GM21423 (cell line): ENCODE measurements at regions not wholly inside any gene's neighbourhood (a gene's known extent, or its start where the extent isn't known, plus 50 kb on each side); places are given as distances from the start of the nearest gene placed in this dataset.
"Not testable (repeated sequence)": the region's sequence is repeated elsewhere in the genome, so short reads cannot be mapped to it uniquely, and the experiment has no call there.

ENCODE experiments used
- ATAC-seq: cut with Tn5 transposase; IDR thresholded peaks from one replicate; pipeline ENCODE4 v1.9.1; 2021; ENCODE audit warnings: mild to moderate bottlenecking, moderate library complexity; ENCODE audit not compliant: unreplicated experiment

DNA sequence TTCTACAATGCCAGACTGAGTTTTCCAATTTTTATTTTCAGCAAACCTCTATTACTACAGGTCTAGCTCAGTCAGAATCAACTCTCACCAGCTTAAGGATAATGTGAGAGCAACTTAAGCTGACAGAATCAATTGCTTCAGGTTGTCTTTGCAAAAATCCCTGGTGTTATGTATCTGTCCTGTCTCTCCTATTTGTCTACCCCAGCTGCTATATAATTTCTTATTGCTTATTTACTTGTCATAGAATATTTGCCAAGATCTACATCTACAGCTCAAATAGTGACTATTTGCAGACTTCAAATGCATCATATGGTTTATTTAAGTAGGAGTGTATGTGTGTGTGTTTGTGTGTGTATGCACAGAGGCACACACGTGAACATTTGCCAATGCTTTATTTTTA, 54.1 kb downstream of the FOXG1 start:
- ATAC-seq: no peak

DNA sequence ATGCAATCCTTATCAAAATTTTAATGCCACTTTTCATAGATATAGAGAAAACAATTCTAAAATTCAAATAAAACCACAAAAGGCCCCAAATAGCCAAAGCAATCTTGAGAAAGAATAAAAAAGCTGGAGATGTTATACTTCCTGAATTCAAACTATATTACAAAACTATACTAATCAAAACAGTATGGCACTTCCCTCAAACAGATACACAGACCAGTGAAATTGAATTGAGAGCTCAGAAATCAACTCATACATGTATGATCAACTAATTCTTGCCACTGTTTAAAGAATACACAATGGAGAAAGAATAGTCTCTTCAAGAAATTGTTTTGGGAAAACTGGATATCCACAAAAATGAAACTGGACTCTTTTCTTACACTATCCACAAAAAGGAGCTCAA, 55.4 kb downstream of the FOXG1 start:
- no peak for ATAC-seq

DNA sequence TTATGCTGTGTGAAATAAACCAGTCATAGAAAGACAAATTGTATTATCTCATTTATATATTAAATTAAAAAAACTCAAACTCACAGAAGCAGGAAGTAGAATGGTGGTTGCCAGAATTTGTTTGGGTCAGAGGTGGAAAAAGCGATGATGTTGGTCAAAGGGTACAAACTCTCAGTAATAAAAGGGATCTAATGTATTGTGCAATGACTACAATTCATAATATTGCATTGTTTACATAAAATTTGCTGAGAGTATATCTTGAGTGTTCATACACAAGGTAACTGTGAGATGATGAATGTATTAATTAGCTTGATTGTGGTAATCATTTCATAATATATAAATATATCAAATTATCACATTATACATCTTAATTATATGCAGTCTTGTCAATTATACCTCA, 56.7 kb downstream of the FOXG1 start:
- no peak for ATAC-seq

DNA sequence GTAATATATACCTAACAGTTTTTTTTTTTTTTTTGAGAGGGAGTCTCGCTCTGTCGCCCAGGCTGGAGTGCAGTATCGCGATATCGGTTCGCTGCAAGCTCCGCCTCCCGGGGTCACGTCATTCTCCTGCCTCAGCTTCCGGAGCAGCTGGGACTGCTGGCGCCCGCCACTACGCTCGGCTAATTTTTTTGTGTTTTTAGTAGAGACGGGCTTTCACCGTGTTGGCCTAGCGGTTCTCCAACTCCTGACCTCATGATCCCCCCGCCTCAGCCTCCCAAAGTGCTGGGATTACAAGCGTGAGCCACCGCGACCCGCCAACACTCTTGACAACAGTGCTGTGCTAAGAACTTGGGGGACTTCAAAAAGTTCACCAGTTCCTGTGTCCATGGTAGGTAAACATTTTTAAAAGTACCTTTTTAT, 63.5 kb downstream of the FOXG1 start:
- ATAC-seq: no peak

DNA sequence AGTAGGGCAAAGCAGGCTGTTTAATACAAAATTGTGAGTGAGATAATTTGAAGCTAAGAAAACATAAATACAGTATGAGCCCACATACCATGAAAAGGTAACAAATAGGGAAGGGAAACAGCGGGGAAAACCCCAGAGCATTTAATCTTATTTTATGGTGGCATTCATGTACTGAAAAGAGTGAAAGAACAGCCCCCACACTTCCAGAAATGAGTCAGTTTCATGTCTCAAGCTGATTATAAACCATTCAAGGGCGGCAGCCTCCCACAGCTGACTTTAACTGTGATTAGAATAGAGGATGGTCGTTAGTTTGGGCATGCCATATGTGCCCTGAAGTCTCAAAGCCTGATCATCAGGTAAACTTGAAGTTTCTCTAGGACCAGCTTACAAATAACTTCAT, 64.5 kb downstream of the FOXG1 start:
- ATAC-seq: peak; percentile 98

DNA sequence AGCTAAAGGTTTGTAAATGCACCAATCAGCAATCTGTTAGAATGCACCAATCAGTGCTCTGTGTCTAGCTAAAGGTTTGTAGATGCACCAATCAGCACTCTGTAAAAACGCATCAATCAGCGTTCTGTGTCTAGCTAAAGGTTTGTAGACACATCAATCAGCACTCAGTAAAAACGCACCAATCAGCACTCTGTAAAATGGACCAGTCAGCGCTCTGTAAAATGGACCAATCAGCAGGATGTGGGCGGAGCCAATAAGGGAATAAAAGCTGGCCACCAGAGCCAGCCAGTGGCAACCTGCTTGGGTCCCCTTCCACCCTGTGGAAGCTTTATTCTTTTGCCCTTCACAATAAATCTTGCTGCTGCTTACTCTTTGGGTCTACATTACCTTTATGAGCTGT, 76.0 kb downstream of the FOXG1 start:
- ATAC-seq: not testable (repeated sequence)

DNA sequence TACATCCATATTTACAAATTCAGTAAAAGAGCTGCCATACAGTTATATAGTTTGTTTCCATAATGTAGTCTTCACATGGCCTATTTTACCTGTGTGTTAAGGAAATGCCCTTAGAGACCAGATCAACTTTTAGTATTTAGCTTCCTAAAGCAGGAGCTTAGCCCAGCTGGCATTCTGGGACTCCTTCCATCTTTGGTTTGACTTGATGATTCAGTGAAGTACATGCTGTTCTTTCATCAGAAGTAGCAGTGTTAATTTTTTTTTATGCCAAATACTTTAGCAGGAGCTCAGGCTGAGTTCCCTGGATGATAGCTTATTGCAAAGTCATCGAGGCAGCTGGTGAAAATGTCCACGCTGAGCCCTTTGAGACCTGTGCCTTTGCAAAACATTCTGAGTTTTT, 101.0 kb downstream of the FOXG1 start:
- no peak for ATAC-seq

DNA sequence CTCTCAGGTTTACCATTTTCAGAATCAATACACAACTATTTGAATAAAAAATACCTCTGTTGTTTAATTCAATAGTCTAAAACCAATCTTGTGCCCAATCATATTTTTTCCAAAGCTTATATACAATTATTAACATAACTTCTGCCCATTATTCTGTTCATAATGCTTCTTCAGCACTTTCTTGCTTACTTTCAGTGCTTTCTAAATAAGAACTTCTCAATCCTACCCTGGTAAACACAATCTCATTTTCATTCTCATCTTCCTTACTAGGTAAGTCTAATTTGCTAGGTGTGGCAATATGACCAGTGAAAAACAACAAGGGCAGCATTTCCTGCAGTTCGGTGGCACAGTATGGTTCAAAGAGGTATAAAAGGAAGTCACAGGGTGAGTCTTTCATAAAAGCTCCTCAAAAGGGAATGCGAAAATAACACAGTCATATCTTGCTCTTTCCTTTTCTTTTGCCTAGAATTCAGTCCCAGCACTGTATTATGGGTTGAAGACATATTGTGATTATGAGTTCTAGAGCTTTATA, 103.5 kb downstream of the FOXG1 start:
- no peak for ATAC-seq

DNA sequence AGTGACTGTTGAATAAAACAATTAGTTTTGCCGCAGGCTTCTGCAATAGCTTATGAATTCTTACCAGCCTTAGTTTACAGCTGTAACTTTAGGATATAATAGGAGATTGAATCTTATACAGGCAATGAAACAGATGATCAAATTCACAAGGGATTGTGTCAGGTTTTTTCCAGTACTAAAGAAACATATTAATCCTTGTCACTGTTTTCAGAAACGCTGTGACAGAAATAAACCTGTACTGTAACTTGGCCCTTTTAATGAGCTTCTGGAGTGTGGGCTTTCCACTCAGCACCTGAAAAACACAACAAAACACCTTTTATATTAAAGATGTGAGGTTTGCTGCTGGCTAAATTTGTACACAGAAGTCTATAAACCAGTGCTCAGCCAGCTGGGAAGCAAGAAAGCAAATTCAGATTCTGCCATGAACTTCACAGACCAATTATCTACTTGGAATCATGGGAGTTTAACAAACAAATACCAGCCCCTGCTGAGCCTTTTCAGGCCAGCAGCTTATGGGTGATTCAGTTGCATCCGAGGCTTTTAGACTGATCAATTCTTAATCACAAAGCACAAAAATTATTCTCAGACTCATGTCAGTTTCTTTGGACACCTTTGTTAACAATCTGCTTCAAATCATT, 109.5 kb downstream of the FOXG1 start:
- ATAC-seq: no peak

DNA sequence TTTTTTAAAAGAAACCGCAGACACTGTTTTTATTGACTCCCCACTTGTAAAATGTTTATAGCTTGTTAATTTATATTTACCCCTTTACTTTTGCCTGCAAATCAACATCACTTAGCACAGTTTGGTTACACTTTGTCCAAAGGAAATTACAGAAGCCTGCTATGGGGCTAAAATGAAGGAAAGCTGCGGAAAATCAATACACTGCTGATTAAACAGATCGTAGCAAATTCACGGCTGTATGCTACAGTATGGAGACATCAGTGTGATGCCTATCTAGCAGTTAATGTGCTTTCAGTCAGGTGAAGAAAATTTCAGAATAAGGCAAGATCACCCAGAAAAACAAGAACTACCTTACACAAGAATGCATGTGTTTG, 110.0 kb downstream of the FOXG1 start:
- no peak for ATAC-seq

DNA sequence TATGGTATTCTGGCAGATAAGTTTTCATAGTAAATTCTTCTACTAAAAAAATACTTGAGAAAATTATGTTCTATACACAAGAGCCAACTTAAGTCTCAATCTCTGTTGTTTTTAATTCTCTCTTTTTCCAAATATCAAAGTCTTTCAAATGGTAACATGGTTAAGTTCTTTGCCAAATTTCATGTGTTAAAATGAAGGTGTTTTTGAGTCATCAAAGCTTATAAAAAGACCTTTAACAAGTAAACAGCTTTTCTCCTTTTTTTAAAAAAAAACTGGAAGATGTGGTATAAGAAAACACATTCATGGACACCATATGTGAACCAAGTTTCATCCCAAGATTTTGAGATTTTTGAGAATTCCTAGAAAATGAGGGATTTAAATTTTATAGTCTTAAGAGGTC, 111.3 kb downstream of the FOXG1 start:
- ATAC-seq: no peak

DNA sequence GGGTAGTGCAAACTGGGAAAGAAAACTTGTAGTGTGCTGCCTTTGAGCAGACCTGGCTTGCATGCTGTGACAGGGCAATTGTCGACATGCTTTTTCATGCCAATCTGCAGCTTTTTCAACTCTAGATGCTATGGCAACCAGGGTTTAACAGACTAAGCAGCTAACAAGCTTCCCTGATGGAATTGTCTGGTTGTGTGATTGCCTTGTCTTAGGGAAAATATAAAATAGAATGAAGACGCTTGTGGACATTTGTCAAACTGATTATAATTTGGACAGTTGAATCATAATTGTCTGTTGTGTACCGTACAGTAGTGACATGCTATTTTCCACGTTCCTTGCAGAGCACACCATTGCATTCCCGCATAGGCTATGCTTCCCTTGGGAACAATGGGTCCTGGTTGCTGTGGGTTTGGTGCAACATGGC, 113.0 kb downstream of the FOXG1 start:
- no peak for ATAC-seq

DNA sequence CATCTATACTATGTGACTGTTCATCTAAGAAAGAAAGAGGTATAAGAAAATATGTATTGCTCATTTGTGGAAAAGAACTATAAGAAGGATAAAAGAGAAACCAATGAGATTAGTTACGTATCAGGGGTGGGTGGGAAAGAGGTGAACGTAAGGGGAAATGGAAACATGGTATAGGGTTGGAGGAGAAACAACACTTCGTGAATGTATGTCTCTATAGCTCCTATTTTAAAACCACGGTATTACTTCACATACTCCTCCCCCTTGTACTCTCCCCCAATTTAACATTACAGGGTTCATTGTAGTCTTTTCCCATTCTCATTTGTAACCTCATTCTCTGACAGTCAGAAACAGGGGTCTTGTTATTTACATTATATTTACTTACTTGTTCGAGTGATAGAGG, 120.4 kb downstream of the FOXG1 start:
- ATAC-seq: no peak

DNA sequence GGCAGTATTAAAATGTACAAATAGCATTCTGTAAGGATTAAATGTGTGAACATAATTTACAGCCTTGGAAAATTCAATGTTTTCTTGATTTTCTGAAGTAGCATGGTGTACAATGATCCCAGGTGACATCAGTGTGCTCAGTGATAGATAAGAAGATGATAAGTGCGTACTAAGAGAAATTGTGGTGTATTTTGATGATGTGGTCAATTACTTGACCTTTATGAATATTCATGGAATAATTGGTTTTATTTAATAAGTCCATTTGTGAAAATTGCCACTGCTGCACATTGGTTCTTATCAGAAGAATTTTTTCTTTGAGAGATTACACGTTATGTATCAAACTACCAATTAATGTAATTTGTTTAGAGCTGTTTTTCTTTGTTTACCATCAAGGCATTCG, 128.8 kb downstream of the FOXG1 start:
- no peak for ATAC-seq

DNA sequence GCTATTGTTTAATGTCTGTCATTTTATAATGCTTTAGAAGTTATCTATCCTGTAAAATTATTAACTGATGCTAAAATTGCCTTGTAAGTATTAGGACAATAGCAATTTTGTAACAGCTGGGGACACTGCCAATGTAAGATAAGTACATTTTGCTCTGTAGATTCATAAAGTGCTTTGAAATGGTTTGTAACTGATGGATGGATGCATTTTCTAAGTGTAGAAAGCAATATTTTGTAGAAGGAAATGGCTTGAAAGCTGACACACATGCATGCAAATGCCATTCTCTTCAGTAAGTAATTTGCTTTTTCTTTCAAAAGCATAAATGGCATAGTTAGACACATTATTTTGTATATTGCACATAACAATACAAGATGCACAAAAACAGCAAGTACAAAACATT, 129.8 kb downstream of the FOXG1 start:
- no peak for ATAC-seq

DNA sequence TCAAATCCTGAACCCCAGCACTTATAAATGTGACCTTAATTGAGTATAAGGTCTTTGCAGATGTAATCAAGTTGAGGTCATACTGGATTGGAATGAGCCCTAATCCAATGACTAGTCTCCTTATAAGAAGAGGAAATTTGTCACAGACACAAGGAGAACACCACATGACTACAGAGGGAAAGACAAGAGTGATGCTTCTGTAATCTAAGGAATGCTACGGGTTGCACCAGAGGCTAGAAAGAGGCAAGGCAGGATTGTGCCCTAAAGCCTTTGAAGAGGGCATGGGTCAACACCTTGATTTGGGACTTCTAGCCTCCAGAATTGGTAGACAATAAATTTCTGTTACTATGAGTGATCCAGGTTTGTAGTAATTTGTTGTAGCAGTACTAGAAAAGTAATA, 135.0 kb downstream of the FOXG1 start:
- no peak for ATAC-seq

DNA sequence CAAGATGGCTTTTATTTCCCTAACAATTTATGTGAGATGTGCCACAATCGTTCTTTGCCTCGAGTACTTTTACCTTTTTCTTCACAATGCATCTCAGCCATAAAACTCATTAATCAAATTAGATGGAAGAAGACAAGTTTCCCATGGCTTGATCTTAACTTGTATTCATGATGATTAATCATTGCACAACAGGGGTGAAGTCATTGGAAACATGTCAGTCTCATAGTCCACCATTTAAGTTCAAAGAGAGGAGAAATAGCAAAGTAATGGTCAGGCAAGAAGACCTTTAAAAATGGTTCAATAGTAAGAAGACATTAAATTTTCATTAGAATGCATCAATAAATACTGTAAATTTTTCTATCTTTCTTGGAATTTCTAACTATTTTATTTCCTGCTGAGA, 136.3 kb downstream of the FOXG1 start:
- no peak for ATAC-seq

DNA sequence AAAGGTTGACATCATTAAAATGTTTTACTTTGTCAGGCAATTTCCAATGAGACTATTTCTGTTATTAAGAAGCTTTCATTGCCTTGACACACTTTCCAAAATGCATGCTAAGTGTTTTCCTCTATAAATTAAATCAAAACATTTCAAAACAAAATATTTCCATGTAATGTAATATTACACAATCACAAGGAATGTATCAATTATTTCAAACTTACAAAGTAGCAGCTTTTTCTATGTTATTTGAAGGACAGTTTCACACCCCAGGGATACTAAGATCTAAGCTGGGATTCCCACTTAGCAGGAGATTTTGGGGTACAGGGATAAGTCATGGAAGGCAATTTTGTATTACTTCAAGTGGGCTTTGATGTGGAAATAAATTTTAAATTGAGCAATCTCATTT, 144.9 kb downstream of the FOXG1 start:
- ATAC-seq: no peak

DNA sequence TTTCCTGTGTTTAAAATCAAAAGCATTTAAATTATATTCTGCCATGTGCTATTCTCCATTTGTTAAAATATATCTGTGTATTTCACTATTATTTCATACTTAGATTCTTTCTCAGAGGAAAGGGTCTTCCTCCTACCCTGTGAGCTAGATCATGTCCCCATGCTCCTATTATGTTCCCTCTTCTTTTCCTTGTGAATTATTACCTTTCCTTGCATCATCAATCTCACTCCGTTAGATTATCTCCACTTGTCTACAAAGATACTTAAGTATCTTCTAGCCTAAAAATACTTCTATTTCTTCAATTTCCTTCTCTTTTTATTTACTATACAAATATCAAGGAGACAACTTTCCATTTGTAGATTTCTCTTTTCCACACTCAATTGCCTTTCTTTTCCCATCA, 146.5 kb downstream of the FOXG1 start:
- ATAC-seq: no peak

DNA sequence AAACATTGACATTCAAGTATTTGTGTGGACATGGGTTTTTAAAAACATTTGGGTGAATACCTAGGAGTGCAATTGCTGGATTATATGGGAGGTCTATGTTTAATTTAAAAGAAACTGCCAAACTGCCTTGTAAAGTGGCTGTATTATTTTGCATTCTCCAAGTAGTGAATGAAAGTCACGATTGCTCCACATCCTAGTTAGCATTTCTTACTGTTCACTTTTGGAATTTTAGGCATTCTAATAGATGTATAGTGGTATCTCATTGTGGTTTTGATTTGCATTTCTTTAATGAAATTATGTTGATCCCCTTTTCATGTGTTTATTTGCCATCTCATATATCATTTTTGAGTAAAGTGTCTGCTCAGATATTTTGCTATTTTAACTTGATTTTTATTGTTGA, 159.5 kb downstream of the FOXG1 start:
- no peak for ATAC-seq

DNA sequence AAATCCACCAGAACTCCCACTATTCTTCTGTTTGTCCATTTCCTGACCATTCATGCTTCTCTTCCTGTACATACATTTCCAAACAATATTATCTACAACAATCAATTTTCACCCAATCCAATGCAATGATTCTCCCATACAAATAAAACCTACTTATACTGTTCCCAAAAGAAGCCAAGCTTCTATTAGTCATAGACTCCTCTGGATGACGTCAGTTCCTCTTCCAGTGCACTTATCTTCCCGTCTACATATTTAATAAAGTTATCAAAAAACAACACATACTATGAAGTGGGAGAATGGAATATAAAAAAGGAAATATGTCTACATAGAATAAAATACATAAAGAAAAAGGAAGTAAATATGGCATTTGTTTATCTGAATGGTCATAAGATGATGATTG, 165.4 kb downstream of the FOXG1 start:
- no peak for ATAC-seq

DNA sequence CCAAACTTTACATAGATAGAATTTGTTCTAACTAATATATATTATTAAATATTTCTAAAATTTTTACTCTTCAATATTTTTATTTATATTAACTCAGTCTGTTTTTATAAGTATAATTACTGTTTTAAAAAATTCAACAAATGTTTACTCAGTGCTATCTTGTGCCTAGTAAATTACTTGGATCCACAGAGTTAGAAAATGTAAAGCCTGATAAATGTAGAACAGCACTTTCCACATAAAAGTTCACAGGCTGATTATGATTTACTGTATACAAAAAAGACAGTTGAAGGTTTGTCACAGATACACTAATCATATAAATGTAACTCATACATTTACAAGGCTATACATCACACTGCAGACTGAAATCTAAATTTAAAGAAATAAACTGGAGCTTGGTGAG, 170.0 kb downstream of the FOXG1 start:
- ATAC-seq: no peak

DNA sequence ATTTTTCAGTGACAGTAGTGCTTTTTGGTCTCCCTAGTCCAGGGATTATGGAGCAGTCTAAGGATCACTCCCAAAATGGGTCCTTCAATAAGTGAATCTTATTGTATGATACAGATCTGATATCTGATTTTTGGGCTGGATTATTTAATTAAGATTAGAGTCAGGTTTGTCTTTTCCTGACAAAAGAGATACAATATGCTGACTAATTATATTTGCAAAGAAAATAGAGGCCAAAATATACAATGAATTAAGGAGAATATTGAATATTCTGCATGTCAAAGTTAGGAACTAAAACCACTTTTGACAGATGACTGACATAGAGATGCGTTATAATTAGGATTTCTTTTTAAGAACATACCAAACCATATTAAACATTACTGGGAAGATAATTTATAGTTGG, 175.2 kb downstream of the FOXG1 start:
- ATAC-seq: no peak
